Nucleus accumbens (tissue), 56 donors: ENCODE measurements at regions not wholly inside any gene's neighbourhood (a gene's known extent, or its start where the extent isn't known, plus 50 kb on each side); places are given as distances from the start of the nearest gene placed in this dataset.

Experiments
- DNase-seq, 56 donors: peaks; one replicate each; lab custom pipeline; 2025; lab: John Stamatoyannopoulos, UW

DNA sequence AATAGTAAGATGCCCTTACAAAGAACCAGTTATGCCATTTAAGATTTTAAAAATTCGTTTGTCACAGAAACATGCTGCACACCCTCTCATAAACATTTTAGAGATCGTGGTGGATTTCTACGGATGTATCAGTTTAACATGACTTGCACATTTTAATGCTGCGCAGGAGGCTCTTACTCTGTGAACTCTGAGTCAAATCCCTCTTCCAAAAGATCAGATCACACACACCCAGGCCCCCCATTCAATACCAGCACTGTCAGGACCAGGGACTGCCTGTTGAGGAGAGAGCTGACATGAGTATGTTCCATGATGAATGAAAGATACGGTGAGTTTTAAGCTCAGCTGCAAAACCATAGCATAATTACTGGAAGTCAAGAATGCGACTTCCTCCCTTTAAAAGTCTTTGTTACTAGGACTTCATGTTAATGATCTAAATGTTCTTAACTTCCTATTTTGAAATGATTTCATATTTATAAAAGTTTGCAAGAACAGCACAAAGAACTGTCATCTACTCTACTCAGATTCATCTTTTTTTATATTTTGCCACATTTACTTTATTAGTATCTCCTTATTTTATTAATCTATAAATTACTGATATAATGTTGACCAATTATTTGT lies 500.2 kb downstream of the GLRX3 start:
- DNase-seq, result no peak

GRCh38 chr10:130637089-130637676 lies 501.0 kb downstream of the GLRX3 start:
- no peak for DNase-seq

GRCh38 chr10:130638991-130639390 lies 502.8 kb downstream of the GLRX3 start:
- no peak for DNase-seq

GRCh38 chr10:130642926-130643325 lies 506.7 kb downstream of the GLRX3 start:
- DNase-seq, result no peak

GRCh38 chr10:130647341-130647740 lies 511.1 kb downstream of the GLRX3 start:
- DNase-seq, result no peak

GRCh38 chr10:130648807-130649206 lies 512.6 kb downstream of the GLRX3 start:
- DNase-seq, result no peak

GRCh38 chr10:130652544-130652943 lies 516.4 kb downstream of the GLRX3 start:
- no peak for DNase-seq

DNA sequence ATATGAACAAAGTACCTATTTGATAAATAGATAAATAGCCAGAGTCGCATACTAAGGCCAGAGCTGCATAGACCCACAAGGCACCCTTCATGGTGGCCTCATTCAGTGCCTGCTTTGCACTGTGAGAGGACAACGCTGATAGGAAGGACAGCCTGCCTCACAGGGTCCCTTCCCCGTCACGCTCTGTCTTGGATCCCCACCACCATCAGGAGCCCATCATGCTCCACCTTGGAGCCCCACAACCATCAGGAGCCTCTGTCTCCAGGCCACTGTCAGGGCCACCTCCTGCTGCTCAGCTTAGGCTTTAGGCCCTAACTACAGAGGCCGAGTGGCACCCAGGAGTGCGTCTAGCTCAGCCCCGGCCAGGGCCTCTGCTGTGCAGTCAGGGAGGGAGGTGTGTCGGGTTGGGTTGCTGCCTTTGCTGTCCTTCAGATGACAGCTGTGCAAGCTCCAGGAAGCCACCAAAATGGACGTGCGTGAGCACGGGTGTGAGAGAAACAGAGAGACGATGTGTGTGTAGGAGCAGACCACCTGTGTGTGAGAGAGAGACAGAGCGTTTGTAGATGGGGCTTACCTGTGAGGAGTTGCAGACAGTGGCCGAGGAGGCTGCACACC lies 516.9 kb downstream of the GLRX3 start:
- DNase-seq, result no peak

DNA sequence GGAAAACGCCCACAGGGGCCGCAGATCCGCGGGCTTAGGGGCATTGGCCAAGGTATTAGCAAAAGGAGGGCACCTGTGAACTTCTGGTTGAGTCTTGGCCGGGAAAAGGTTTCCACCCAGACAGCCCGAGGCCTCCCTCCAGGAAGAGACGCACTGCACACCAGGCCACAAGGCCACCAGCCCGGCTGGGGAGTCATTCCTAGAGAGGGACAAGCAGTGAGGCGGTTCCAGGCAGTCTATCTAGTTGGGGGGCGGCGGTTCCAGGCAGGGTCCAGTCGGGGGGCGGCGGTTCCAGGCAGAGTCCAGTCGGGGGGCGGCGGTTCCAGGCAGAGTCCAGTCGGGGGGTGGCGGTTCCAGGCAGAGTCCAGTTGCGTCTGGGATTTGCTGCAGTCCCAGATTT lies 518.5 kb downstream of the GLRX3 start:
- DNase-seq, result no peak

GRCh38 chr10:130655313-130656186 lies 519.4 kb downstream of the GLRX3 start:
- DNase-seq, result no peak

- DNase-seq, result no peak
These were observed 520.0 kb downstream of the GLRX3 start for GRCh38 chr10:130656187-130656575.

DNA sequence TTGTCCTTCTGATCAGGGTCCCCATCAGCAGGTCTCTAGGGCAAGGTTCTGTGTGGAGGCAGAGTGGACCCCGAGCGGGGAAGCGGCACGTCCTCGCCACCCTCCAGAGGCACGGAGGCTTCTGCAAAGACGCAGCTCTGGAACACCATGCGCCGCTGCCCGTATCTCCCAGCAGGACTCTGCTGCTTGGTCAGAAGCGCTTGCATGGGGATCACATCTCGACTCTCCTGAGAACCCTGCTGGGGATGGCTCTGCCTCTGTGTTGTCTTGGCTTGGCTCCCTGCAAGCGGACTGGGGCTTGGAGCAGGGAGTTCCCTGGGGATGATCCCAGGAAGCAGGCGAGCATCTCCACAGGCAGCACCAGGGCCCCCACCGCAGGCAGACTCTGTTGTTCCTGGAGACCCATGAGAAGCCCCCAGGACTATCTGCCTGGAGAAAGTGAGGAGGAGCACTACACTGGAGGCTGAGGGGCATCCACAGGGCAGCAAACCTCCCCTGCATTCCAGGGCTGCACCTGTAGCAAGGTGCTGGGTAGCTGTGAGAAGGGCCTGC lies 520.5 kb downstream of the GLRX3 start:
- DNase-seq, result no peak

- DNase-seq, result no peak
These were observed 522.6 kb downstream of the GLRX3 start for GRCh38 chr10:130658687-130659290.

DNA sequence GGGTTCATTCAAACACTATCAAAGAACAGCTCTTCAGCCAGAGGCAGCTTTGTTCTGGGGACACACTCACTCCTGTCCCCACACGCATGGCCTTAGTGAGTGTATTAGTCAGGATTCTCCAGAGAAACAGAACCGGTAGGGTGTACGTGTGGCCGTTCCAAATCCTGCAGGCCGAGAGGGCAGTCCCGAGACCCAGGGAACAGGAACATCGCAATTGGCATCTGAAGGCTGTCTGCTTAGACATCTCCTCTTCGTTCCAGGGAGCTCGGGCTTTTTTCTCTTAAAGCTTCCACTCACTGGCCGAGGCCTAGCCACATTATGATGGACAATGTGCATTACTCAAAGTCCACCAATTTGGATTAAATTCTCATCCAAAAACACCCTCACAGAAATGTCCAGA lies 523.3 kb downstream of the GLRX3 start:
- no peak for DNase-seq

GRCh38 chr10:130660266-130660665 lies 524.1 kb downstream of the GLRX3 start:
- DNase-seq, result no peak

GRCh38 chr10:130661419-130661818 lies 525.2 kb downstream of the GLRX3 start:
- DNase-seq, result no peak

GRCh38 chr10:130662775-130663174 lies 526.6 kb downstream of the GLRX3 start:
- DNase-seq, result no peak

DNA sequence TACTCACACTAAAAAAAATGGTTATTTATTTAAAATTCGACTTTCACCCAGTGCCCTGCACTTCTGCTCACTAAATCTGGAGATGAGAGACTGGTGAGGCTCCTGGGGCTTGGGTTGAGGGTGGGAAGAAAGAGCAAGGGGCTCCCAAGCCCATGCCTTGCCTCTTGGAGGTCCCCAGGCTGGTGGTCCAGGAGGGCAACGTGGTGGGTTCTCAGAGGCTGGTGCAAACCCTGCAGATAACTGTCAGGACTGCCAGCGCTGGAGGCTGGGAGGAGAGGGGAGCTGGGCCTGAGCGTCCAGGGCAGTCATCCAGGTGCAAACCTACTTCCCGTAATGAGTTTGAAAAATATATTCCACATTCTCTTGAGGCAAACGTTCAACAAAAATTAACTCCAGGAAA lies 528.3 kb downstream of the GLRX3 start:
- no peak for DNase-seq

- DNase-seq, result no peak
These were observed 530.0 kb downstream of the GLRX3 start for GRCh38 chr10:130666215-130666614.

DNA sequence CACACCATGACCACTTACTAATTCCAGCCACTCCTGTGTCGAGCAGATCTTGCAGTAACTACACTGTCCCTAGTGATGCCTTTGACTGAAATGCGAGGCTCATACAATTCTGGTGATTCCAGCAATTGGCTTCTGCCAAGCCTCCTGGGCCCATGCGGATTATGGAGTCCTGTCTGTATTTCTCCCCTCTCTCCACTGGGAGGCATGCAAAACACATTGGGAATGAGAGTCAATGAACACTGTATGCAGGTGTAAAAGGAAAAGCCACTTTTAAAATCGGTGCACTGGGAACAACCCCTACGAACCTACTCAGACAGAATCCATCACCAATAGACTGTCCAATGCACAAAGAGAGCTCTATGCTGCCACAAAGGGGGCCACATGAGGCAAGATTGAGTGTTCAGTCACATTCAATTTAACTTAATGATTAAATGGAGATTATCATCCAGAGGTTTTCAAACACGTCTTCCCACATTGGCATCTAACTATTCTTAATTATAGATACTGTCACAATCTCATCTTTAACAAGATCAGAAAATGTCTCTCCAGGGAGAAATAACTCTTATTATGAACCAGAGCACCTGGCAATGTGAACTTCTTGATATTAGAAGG lies 550.6 kb downstream of the GLRX3 start:
- peak in 2 of 56 donors; percentile 8 to 26 for DNase-seq
